ENCODE measurements at regions not wholly inside any gene's neighbourhood (a gene's known extent, or its start where the extent isn't known, plus 50 kb on each side); places are given as distances from the start of the nearest gene placed in this dataset.
"Not testable (repeated sequence)": the region's sequence is repeated elsewhere in the genome, so short reads cannot be mapped to it uniquely, and the experiment has no call there.

- no peaks in the 10 kb centered on the region for H3K9me3 ChIP-seq (ENCODE audit: control insufficient read depth in 3 of 3, low read length in 3 of 3)
- H3K27me3 ChIP-seq (ENCODE audit: control insufficient read depth in 3 of 3, insufficient read depth in 3 of 3, low read length in 3 of 3): no peaks in the 10 kb centered on the region
- H3K4me3 ChIP-seq (ENCODE audit: low read length in 3 of 3): no peak overlapping the region
- H3K36me3 ChIP-seq (ENCODE audit: control insufficient read depth in 3 of 3, insufficient read depth in 3 of 3, low read length in 3 of 3): no peaks in the 10 kb centered on the region
- no peak overlapping the region for H3K9ac ChIP-seq (ENCODE audit: low read depth in 1 of 3, low read length in 3 of 3)
- no peaks in the 10 kb centered on the region for H3K4me1 ChIP-seq (ENCODE audit: control insufficient read depth in 3 of 3, insufficient read depth in 3 of 3, low read length in 3 of 3)
- no peak overlapping the region for H3K27ac ChIP-seq (ENCODE audit: low read depth, low read length)
Observed at GRCh38 chr2:58410549-58410948, 169.4 kb upstream of the FANCL start.

GRCh38 chr2:58407487-58407886, 166.4 kb upstream of the FANCL start:
- Histone ChIP-seq H3K27me3 (ENCODE audit: control insufficient read depth in 3 of 3, insufficient read depth in 3 of 3, low read length in 3 of 3) (no peaks in the 10 kb centered on the region), H3K4me1 (ENCODE audit: control insufficient read depth in 3 of 3, insufficient read depth in 3 of 3, low read length in 3 of 3) (no peaks in the 10 kb centered on the region), H3K4me3 (ENCODE audit: low read length in 3 of 3) (no peak overlapping the region), H3K27ac (ENCODE audit: low read depth, low read length) (no peak overlapping the region), H3K9ac (ENCODE audit: low read depth in 1 of 3, low read length in 3 of 3) (no peak overlapping the region), H3K9me3 (ENCODE audit: control insufficient read depth in 3 of 3, low read length in 3 of 3) (no peaks in the 10 kb centered on the region), H3K36me3 (ENCODE audit: control insufficient read depth in 3 of 3, insufficient read depth in 3 of 3, low read length in 3 of 3) (no peaks in the 10 kb centered on the region)

- Histone ChIP-seq H3K4me3 (ENCODE audit: low read length in 3 of 3) (no peak overlapping the region), H3K9me3 (ENCODE audit: control insufficient read depth in 3 of 3, low read length in 3 of 3) (no peaks in the 10 kb centered on the region), H3K27me3 (ENCODE audit: control insufficient read depth in 3 of 3, insufficient read depth in 3 of 3, low read length in 3 of 3) (no peaks in the 10 kb centered on the region), H3K4me1 (ENCODE audit: control insufficient read depth in 3 of 3, insufficient read depth in 3 of 3, low read length in 3 of 3) (no peaks in the 10 kb centered on the region), H3K9ac (ENCODE audit: low read depth in 1 of 3, low read length in 3 of 3) (no peak overlapping the region), H3K36me3 (ENCODE audit: control insufficient read depth in 3 of 3, insufficient read depth in 3 of 3, low read length in 3 of 3) (no peaks in the 10 kb centered on the region), H3K27ac (ENCODE audit: low read depth, low read length) (no peak overlapping the region)
Observed at GRCh38 chr2:58405341-58405740, 164.2 kb upstream of the FANCL start.

- Histone ChIP-seq H3K4me3 (ENCODE audit: low read length in 3 of 3) (no peak overlapping the region), H3K27me3 (ENCODE audit: control insufficient read depth in 3 of 3, insufficient read depth in 3 of 3, low read length in 3 of 3) (no peaks in the 10 kb centered on the region), H3K36me3 (ENCODE audit: control insufficient read depth in 3 of 3, insufficient read depth in 3 of 3, low read length in 3 of 3) (no peaks in the 10 kb centered on the region), H3K27ac (ENCODE audit: low read depth, low read length) (no peak overlapping the region), H3K9ac (ENCODE audit: low read depth in 1 of 3, low read length in 3 of 3) (no peak overlapping the region), H3K4me1 (ENCODE audit: control insufficient read depth in 3 of 3, insufficient read depth in 3 of 3, low read length in 3 of 3) (no peaks in the 10 kb centered on the region), H3K9me3 (ENCODE audit: control insufficient read depth in 3 of 3, low read length in 3 of 3) (no peaks in the 10 kb centered on the region)
Observed at GRCh38 chr2:58401936-58402335, 160.8 kb upstream of the FANCL start.

GRCh38 chr2:58398406-58398805, 157.3 kb upstream of the FANCL start:
- no peaks in the 10 kb centered on the region for H3K36me3 ChIP-seq (ENCODE audit: control insufficient read depth in 3 of 3, insufficient read depth in 3 of 3, low read length in 3 of 3)
- no peaks in the 10 kb centered on the region for H3K4me1 ChIP-seq (ENCODE audit: control insufficient read depth in 3 of 3, insufficient read depth in 3 of 3, low read length in 3 of 3)
- no peak overlapping the region for H3K4me3 ChIP-seq (ENCODE audit: low read length in 3 of 3)
- H3K27ac ChIP-seq (ENCODE audit: low read depth, low read length): no peak overlapping the region
- no peaks in the 10 kb centered on the region for H3K27me3 ChIP-seq (ENCODE audit: control insufficient read depth in 3 of 3, insufficient read depth in 3 of 3, low read length in 3 of 3)
- no peaks in the 10 kb centered on the region for H3K9me3 ChIP-seq (ENCODE audit: control insufficient read depth in 3 of 3, low read length in 3 of 3)
- H3K9ac ChIP-seq (ENCODE audit: low read depth in 1 of 3, low read length in 3 of 3): no peak overlapping the region

- Histone ChIP-seq H3K27me3 (ENCODE audit: control insufficient read depth in 3 of 3, insufficient read depth in 3 of 3, low read length in 3 of 3) (no peaks in the 10 kb centered on the region), H3K27ac (ENCODE audit: low read depth, low read length) (no peak overlapping the region), H3K4me1 (ENCODE audit: control insufficient read depth in 3 of 3, insufficient read depth in 3 of 3, low read length in 3 of 3) (no peaks in the 10 kb centered on the region), H3K4me3 (ENCODE audit: low read length in 3 of 3) (no peak overlapping the region), H3K9ac (ENCODE audit: low read depth in 1 of 3, low read length in 3 of 3) (no peak overlapping the region), H3K9me3 (ENCODE audit: control insufficient read depth in 3 of 3, low read length in 3 of 3) (no peaks in the 10 kb centered on the region), H3K36me3 (ENCODE audit: control insufficient read depth in 3 of 3, insufficient read depth in 3 of 3, low read length in 3 of 3) (no peaks in the 10 kb centered on the region)
Observed at GRCh38 chr2:58387701-58388100, 146.6 kb upstream of the FANCL start.

GRCh38 chr2:58386904-58387303, 145.8 kb upstream of the FANCL start:
- H3K4me1 ChIP-seq (ENCODE audit: control insufficient read depth in 3 of 3, insufficient read depth in 3 of 3, low read length in 3 of 3); H3K9ac ChIP-seq (ENCODE audit: low read depth in 1 of 3, low read length in 3 of 3); H3K36me3 ChIP-seq (ENCODE audit: control insufficient read depth in 3 of 3, insufficient read depth in 3 of 3, low read length in 3 of 3); H3K4me3 ChIP-seq (ENCODE audit: low read length in 3 of 3); H3K27me3 ChIP-seq (ENCODE audit: control insufficient read depth in 3 of 3, insufficient read depth in 3 of 3, low read length in 3 of 3); H3K27ac ChIP-seq (ENCODE audit: low read depth, low read length); H3K9me3 ChIP-seq (ENCODE audit: control insufficient read depth in 3 of 3, low read length in 3 of 3): not testable (repeated sequence)

GRCh38 chr2:58378152-58378551, 137.0 kb upstream of the FANCL start:
- H3K4me3 ChIP-seq (ENCODE audit: low read length in 3 of 3): no peak overlapping the region
- H3K4me1 ChIP-seq (ENCODE audit: control insufficient read depth in 3 of 3, insufficient read depth in 3 of 3, low read length in 3 of 3): no peaks in the 10 kb centered on the region
- H3K36me3 ChIP-seq (ENCODE audit: control insufficient read depth in 3 of 3, insufficient read depth in 3 of 3, low read length in 3 of 3): no peaks in the 10 kb centered on the region
- H3K9ac ChIP-seq (ENCODE audit: low read depth in 1 of 3, low read length in 3 of 3): no peak overlapping the region
- H3K27me3 ChIP-seq (ENCODE audit: control insufficient read depth in 3 of 3, insufficient read depth in 3 of 3, low read length in 3 of 3): no peaks in the 10 kb centered on the region
- no peak overlapping the region for H3K27ac ChIP-seq (ENCODE audit: low read depth, low read length)
- no peaks in the 10 kb centered on the region for H3K9me3 ChIP-seq (ENCODE audit: control insufficient read depth in 3 of 3, low read length in 3 of 3)

- H3K27me3 ChIP-seq (ENCODE audit: control insufficient read depth in 3 of 3, insufficient read depth in 3 of 3, low read length in 3 of 3): no peaks in the 10 kb centered on the region
- H3K4me3 ChIP-seq (ENCODE audit: low read length in 3 of 3): no peak overlapping the region
- H3K9ac ChIP-seq (ENCODE audit: low read depth in 1 of 3, low read length in 3 of 3): no peak overlapping the region
- no peaks in the 10 kb centered on the region for H3K4me1 ChIP-seq (ENCODE audit: control insufficient read depth in 3 of 3, insufficient read depth in 3 of 3, low read length in 3 of 3)
- no peaks in the 10 kb centered on the region for H3K36me3 ChIP-seq (ENCODE audit: control insufficient read depth in 3 of 3, insufficient read depth in 3 of 3, low read length in 3 of 3)
- H3K9me3 ChIP-seq (ENCODE audit: control insufficient read depth in 3 of 3, low read length in 3 of 3): no peaks in the 10 kb centered on the region
- no peak overlapping the region for H3K27ac ChIP-seq (ENCODE audit: low read depth, low read length)
Observed at GRCh38 chr2:58377181-58377580, 136.1 kb upstream of the FANCL start.

- Histone ChIP-seq H3K9ac (ENCODE audit: low read depth in 1 of 3, low read length in 3 of 3) (no peak overlapping the region), H3K27me3 (ENCODE audit: control insufficient read depth in 3 of 3, insufficient read depth in 3 of 3, low read length in 3 of 3) (no peaks in the 10 kb centered on the region), H3K4me3 (ENCODE audit: low read length in 3 of 3) (no peak overlapping the region), H3K9me3 (ENCODE audit: control insufficient read depth in 3 of 3, low read length in 3 of 3) (no peaks in the 10 kb centered on the region), H3K4me1 (ENCODE audit: control insufficient read depth in 3 of 3, insufficient read depth in 3 of 3, low read length in 3 of 3) (no peaks in the 10 kb centered on the region), H3K27ac (ENCODE audit: low read depth, low read length) (no peak overlapping the region), H3K36me3 (ENCODE audit: control insufficient read depth in 3 of 3, insufficient read depth in 3 of 3, low read length in 3 of 3) (no peaks in the 10 kb centered on the region)
Observed at GRCh38 chr2:58376592-58376991, 135.5 kb upstream of the FANCL start.

- H3K9ac ChIP-seq (ENCODE audit: low read depth in 1 of 3, low read length in 3 of 3): no peak overlapping the region
- no peak overlapping the region for H3K4me3 ChIP-seq (ENCODE audit: low read length in 3 of 3)
- H3K27ac ChIP-seq (ENCODE audit: low read depth, low read length): no peak overlapping the region
- no peaks in the 10 kb centered on the region for H3K4me1 ChIP-seq (ENCODE audit: control insufficient read depth in 3 of 3, insufficient read depth in 3 of 3, low read length in 3 of 3)
- H3K36me3 ChIP-seq (ENCODE audit: control insufficient read depth in 3 of 3, insufficient read depth in 3 of 3, low read length in 3 of 3): no peaks in the 10 kb centered on the region
- H3K9me3 ChIP-seq (ENCODE audit: control insufficient read depth in 3 of 3, low read length in 3 of 3): no peaks in the 10 kb centered on the region
- no peaks in the 10 kb centered on the region for H3K27me3 ChIP-seq (ENCODE audit: control insufficient read depth in 3 of 3, insufficient read depth in 3 of 3, low read length in 3 of 3)
Observed at GRCh38 chr2:58369594-58369993, 128.5 kb upstream of the FANCL start.

Measured in skeletal muscle tissue (tissue), 3 donors.